ENCODE measurements at regions not wholly inside any gene's neighbourhood (a gene's known extent, or its start where the extent isn't known, plus 50 kb on each side); places are given as distances from the start of the nearest gene placed in this dataset.

GRCh38 chr5:148733601-148734438, 79.5 kb upstream of the HTR4 start:
- peak; percentile 88 to 90 for DNase-seq (ENCODE audit: low read depth in 2 of 2)
- H3K4me3 ChIP-seq (replicated peaks in 1 of 2; ENCODE audit: low read depth in 2 of 2, low read length in 2 of 2), result no peak overlapping the region
- TF ChIP-seq, protein P1, sequence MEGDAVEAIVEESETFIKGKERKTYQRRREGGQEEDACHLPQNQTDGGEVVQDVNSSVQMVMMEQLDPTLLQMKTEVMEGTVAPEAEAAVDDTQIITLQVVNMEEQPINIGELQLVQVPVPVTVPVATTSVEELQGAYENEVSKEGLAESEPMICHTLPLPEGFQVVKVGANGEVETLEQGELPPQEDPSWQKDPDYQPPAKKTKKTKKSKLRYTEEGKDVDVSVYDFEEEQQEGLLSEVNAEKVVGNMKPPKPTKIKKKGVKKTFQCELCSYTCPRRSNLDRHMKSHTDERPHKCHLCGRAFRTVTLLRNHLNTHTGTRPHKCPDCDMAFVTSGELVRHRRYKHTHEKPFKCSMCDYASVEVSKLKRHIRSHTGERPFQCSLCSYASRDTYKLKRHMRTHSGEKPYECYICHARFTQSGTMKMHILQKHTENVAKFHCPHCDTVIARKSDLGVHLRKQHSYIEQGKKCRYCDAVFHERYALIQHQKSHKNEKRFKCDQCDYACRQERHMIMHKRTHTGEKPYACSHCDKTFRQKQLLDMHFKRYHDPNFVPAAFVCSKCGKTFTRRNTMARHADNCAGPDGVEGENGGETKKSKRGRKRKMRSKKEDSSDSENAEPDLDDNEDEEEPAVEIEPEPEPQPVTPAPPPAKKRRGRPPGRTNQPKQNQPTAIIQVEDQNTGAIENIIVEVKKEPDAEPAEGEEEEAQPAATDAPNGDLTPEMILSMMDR (IDR thresholded peaks at IDR 0.05; ENCODE audit: low read depth, low read length), result peak; percentile 57

DNA sequence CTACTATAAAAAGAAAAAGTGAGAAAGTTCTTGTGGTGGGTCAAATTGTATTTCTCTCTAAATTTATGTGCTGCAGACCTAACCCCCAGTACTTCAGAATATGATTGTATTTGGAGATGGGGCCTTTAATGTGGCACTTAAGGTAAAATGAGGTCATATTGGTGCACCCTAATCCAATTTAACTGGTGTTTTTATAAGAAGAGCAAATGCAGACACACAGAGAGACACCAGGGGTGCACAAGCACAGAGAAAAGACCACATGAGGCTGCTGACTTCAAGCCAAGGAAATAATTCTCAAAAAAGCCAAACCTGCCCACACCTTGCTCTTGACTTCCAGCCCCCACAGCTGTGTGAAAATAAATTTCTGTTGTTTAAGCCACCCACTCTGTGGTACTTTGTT, 80.2 kb upstream of the HTR4 start:
- no peak overlapping the region for H3K4me3 ChIP-seq (replicated peaks in 1 of 2; ENCODE audit: low read depth in 2 of 2, low read length in 2 of 2)
- no peak for DNase-seq (ENCODE audit: low read depth in 2 of 2)
- TF ChIP-seq, protein P1 (IDR thresholded peaks at IDR 0.05; ENCODE audit: low read depth, low read length), result no peak

GRCh38 chr5:148735301-148735835, 81.0 kb upstream of the HTR4 start:
- no peak for DNase-seq (ENCODE audit: low read depth in 2 of 2)
- TF ChIP-seq, protein P1 (IDR thresholded peaks at IDR 0.05; ENCODE audit: low read depth, low read length), result no peak
- no peak overlapping the region for H3K4me3 ChIP-seq (replicated peaks in 1 of 2; ENCODE audit: low read depth in 2 of 2, low read length in 2 of 2)

GRCh38 chr5:148739023-148739422, 84.7 kb upstream of the HTR4 start:
- no peak overlapping the region for H3K4me3 ChIP-seq (replicated peaks in 1 of 2; ENCODE audit: low read depth in 2 of 2, low read length in 2 of 2)
- DNase-seq (ENCODE audit: low read depth in 2 of 2), result no peak
- TF ChIP-seq, protein P1 (IDR thresholded peaks at IDR 0.05; ENCODE audit: low read depth, low read length), result no peak

- peak; percentile 19 to 26 for DNase-seq (ENCODE audit: low read depth in 2 of 2)
- H3K4me3 ChIP-seq (replicated peaks in 1 of 2; ENCODE audit: low read depth in 2 of 2, low read length in 2 of 2), result no peak overlapping the region
- TF ChIP-seq, protein P1 (IDR thresholded peaks at IDR 0.05; ENCODE audit: low read depth, low read length), result no peak
These were observed 85.2 kb upstream of the HTR4 start for GRCh38 chr5:148739524-148739923.

DNA sequence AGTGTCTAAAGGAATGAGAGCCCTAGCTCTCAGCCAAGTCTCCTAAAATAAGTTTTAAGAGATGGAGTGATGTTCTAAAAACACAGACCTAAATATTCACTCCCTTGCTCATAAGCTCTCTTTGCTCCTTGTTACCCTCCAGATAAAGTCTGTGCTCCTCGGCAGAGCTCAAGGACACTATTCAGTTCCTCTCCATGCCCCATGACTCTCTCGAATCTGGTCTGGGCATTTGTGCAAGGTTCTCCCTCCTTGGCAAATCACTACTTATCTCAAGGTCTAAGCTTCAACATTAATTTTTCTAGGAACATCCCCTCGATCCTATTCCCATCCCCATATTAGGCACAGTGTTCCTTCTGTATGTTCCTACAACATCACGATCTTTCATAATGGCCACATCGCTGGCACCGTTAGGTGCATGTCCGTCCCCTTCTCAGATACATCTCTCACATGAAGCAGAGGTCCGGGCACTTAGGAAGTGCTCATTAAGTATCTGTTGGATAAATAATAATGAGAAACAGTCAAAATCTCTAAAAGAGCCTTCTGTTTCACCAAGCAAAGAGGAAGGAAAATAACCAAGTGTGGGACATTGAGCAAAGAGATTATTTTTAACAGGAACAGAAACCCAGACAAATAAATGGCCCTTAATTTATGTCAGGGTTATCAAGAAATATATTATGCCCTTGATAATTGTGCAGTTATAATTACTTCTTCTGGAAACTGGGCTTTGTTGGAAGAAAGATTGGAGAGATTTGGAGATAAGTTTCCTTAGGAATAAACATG, 85.9 kb upstream of the HTR4 start:
- TF ChIP-seq, protein P1 (IDR thresholded peaks at IDR 0.05; ENCODE audit: low read depth, low read length), result no peak
- no peak for DNase-seq (ENCODE audit: low read depth in 2 of 2)
- H3K4me3 ChIP-seq (replicated peaks in 1 of 2; ENCODE audit: low read depth in 2 of 2, low read length in 2 of 2), result no peak overlapping the region

Measured in cardiac fibroblast (primary cell).